CD4-positive, alpha-beta T cell treated with Interleukin-4 for 1 hour (primary cell): ENCODE measurements at regions not wholly inside any gene's neighbourhood (a gene's known extent, or its start where the extent isn't known, plus 50 kb on each side); places are given as distances from the start of the nearest gene placed in this dataset.
A peak's percentile ranks its signal among the peaks of the same experiment; 100 is the strongest.

Source experiments
- DNase-seq, 2 donors: peaks; one replicate each; pipeline ENCODE4 v3.0.0-alpha.2; 2020 to 2022

GRCh38 chr13:74865656-74866055 is 616.3 kb downstream of the TBC1D4 start:
- no peak for DNase-seq

DNA sequence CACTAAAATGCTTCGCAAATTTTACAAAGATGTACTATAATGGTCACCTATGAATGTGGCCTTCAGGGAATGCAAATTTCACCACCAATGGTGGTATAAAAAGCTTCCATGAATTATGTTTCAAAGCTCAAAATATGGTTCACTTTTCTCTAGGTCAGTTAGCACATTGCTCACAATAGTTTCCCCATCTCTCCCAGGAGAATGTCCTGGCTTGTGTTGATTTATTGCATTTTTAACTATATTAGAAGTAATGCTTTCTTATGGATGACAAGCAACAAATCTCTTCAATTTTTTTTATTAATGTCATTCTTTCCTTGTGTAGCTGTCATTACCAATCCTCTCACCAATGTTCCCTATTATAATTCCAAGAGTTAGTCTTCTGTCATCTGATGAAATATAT is 621.2 kb downstream of the TBC1D4 start:
- no peak for DNase-seq

GRCh38 chr13:74850893-74851292 is 631.1 kb downstream of the TBC1D4 start:
- no peak for DNase-seq

DNA sequence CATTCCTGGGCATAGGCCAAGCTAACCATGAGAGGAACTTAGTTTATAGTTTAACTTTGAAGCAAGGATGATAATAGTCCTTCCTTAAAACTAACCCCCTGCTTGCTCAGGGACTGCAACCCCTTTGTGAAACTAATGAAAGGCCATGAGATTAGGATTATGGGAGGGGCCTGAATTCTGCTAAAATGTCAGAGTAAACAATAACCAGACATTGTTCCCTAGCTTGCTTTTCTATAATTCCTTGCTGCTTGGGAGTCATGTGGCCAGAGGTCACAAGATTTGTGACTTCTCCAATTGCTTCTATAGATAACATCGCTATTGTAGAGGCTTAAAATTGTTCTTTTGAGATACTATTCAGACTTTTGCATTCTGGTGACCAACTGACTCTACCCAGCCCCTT is 634.0 kb downstream of the TBC1D4 start:
- DNase-seq, result no peak

- DNase-seq, result no peak
These were observed 636.2 kb downstream of the TBC1D4 start for GRCh38 chr13:74845806-74846205.

DNA sequence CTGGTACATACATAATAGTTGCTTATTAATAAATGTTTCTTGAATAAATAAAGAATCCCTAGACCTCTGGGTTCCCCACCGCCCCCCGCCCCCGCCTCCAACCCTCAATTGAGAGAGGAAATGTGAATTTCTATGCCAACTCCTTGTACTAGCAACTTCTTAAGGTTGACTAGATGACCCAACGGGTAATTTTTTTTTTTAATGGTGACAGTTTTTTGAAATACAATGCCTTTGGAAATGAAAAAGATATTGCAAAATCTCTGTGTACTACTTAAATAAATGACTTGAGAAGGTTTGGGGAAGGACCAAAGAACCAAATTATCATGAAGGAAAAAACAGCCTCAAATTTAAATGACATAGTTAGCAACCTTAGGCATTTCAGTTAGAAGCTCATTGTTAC is 640.3 kb downstream of the TBC1D4 start:
- no peak for DNase-seq

DNA sequence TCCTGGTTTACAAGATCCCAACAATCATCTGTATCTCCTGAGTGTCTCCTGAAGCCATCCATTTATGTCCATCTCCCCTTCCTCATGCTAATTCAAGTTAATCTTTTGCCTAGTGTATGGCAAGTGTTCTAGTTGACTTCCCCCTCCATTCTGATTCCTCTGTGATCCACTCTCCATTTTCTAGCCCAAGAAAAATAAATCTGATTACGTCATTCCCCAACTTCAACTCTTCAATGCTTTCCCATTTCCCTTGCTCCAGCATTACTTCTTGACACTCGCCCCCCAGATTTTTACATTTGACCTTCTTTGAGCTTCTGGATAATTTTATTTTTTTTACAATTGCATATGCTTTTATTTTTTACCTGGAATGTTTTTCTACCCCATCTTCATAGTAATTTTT is 640.8 kb downstream of the TBC1D4 start:
- DNase-seq, result no peak

DNA sequence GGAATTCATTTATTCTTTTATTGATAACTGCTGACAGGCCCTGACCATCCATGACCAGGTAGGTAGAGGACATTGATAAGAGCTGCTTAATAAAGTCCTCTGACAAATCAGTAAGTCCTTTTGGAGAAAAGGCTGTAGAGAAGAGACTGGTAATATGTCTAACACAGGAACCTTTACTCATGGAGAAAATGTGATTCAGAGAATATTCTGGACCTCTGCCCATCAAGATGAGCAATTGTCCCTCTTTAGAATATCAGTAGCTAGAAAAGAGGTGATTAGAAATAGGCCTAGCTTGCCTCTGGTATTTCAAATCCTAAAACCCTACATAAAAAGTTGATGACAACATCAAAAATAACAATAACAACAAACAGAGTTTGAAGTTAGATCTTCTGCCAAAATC is 642.3 kb downstream of the TBC1D4 start:
- DNase-seq, result no peak

- peak in 1 of 2 donors; percentile 21 for DNase-seq
These were observed 643.9 kb downstream of the TBC1D4 start for GRCh38 chr13:74838096-74838495.

- no peak for DNase-seq
These were observed 645.3 kb downstream of the TBC1D4 start for GRCh38 chr13:74836628-74837027.

DNA sequence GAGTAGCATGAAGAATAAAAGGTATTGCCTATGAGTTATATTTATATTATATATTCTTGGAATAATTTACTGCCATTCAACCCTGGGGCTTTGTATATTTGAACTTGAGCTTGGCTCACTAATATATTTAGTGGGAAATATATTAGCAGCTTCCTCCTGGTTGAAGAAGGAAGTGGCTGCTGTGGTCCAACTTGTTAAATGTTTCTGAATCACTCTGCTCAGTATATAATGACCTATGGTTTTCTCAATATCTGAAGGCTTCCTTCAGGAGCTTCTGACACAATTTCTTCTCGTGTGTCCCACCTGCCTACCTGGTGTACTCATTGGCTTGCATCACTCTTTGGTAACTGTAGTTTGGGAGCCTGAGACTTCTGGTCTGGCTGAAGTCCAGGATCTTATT is 646.4 kb downstream of the TBC1D4 start:
- DNase-seq, result no peak

DNA sequence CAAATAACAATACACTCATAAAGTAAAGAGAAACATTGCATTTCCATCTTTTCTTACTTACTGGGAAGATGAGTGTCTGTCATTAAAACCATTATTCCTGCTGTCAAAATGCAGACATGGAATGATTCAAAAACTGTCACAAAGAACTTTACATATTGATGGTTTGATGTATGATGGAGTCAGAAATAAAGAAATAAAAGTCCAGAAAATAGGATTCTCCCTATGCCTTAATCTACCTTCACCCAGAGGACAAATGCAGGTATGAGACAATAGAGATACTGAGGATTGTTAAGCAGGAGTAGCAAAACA is 656.1 kb downstream of the TBC1D4 start:
- DNase-seq, result no peak

- DNase-seq, result no peak
These were observed 656.6 kb downstream of the TBC1D4 start for GRCh38 chr13:74825152-74825937.

- DNase-seq, result no peak
These were observed 661.2 kb downstream of the TBC1D4 start for GRCh38 chr13:74820809-74821208.

- no peak for DNase-seq
These were observed 662.4 kb downstream of the TBC1D4 start for GRCh38 chr13:74819549-74819948.

DNA sequence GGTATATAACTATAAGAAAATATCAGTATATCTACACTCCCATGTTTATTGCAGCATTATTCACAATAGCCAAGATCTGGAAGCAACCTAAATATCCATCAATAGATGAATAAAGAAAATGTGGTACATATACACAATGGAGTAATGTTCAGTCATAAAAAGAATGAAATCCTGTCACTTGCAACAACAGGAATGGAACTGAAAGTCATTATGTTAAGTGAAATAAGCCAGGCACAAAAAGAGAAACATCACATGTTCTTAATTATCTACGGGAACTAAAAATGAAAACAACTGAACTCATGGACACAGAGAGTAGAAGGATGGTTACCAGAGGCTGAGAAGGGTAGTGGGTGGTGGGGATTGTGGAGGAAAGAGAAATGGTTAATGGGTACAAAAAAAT is 665.2 kb downstream of the TBC1D4 start:
- DNase-seq, result no peak

GRCh38 chr13:74796157-74796556 is 662.0 kb upstream of the KLF12 start:
- DNase-seq, result no peak

DNA sequence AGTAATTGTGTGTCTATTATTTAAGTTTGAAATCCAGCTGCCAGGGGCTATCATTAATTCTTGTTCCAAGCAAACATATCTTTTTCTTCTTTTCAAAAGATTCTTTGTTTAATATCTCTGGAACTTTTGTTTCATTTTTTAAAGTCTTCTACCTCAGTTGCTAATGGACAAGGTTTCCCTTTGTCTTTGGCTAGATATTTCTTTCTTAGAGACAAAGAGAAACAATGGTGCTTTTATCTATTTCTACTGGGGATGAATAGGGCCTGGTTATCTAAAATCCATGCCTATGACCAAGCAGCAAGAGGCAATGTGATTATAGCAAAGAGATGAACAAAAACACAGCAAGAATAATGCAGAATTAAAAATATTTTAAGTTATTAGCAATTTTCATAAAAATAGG is 661.3 kb upstream of the KLF12 start:
- DNase-seq, result no peak

GRCh38 chr13:74794582-74794981 is 660.4 kb upstream of the KLF12 start:
- DNase-seq, result no peak

DNA sequence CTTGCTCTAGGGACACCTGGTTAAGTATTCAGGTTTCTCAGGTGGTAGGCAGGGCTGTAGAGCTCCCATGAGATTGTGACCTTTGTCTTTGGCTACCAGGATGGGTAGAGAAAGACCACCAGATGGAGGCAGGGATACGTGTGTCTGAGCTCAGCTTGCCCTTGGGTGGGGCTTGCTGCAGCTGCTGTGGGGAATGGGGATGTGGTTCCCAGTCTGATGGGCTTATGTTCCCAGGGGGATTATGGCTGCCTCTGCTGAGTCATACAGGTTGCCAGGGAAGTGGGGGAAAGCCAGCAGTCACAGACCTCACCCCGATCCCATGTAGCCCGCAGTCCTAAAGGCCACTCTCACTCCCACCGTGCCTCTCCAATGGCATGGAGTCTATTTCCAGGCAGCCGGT is 659.9 kb upstream of the KLF12 start:
- DNase-seq, result no peak

DNA sequence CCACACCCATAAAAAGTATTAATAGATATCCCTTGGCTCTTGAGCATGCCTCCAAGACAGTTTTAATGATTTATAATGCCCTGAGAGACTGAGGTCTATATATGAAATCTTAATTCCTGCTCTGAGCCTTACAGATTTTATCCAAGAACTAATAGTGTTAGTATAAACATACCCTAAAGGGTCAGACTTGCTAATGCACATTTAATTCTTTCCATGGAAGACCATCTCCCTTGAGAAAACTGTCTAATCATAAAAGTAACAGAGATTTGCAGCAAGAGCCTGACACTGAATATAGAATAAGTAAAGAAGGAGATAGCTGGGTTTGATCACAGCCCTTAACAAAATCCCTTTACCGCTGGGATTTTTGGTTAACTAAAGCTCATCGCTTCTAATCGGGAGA is 650.8 kb upstream of the KLF12 start:
- no peak for DNase-seq

- no peak for DNase-seq
These were observed 644.7 kb upstream of the KLF12 start for GRCh38 chr13:74778946-74779345.

DNA sequence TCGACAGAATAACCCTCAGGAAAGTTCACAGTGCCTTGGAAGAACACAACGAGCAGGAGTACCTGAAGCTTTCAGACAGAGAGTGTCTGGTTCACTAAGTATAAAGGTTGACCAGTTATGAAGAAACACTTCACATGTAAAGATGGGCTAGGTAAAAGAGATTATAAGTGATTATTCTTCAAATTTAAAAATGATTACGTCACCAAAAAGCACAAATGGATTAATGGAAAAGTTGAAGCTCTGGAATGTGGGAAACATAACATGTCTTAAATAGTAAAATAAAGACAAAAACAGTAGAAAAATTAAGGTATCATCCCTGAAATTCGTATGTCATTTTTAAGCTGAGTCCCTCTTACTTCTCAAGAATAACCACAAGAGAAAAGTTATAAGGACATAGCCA is 643.9 kb upstream of the KLF12 start:
- no peak for DNase-seq

- DNase-seq, result no peak
These were observed 640.1 kb upstream of the KLF12 start for GRCh38 chr13:74774264-74774663.

DNA sequence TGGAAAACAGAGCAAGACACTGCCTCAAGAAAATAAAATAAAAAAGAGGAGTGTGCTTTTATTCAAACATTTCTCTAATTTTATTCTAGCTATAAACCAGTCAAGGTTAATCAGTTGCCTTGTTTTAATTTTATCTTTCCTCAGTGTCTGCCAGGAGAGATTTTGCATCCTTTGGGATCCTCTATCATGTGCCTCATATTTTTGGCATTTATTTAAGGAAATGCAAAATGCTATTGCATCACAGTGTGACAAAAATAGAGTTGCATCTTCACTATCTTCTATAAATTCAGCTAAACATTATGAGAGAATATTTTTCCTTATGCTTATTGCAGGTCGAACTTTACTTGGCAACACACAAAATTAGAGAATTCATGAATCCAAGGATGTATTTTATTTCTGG is 639.0 kb upstream of the KLF12 start:
- no peak for DNase-seq

- DNase-seq, result no peak
These were observed 637.8 kb upstream of the KLF12 start for GRCh38 chr13:74771964-74772363.
